ENCODE measurements at regions not wholly inside any gene's neighbourhood (a gene's known extent, or its start where the extent isn't known, plus 50 kb on each side); places are given as distances from the start of the nearest gene placed in this dataset.
"Not testable (repeated sequence)": the region's sequence is repeated elsewhere in the genome, so short reads cannot be mapped to it uniquely, and the experiment has no call there.

- TF ChIP-seq RNF2 (IDR thresholded peaks at IDR 0.05; ENCODE audit: borderline replicate concordance, low read depth, low read length, missing control alignments, poor library complexity, severe bottlenecking); CTCF (IDR thresholded peaks at IDR 0.05; ENCODE audit: control extremely low read depth in 1 of 3, insufficient read depth in 1 of 3, low read depth in 1 of 3, low read length in 3 of 3); CTBP2 (IDR thresholded peaks at IDR 0.05; ENCODE audit: borderline replicate concordance, insufficient read depth, insufficient read length, low read length); POLR2AphosphoS5 (IDR thresholded peaks at IDR 0.05; ENCODE audit: low read depth, low read length); SIX5 (IDR thresholded peaks at IDR 0.05; ENCODE audit: low read depth, low read length); EZH2 (IDR thresholded peaks at IDR 0.05; ENCODE audit: low read depth, low read length, severe bottlenecking); EP300 (IDR thresholded peaks at IDR 0.05; ENCODE audit: borderline replicate concordance in 1 of 2, low read depth in 2 of 2, low read length in 2 of 2); USF2 (IDR thresholded peaks at IDR 0.05; ENCODE audit: low read length); RFX5 (IDR thresholded peaks at IDR 0.05; ENCODE audit: borderline replicate concordance, low read depth, low read length); SUZ12 (IDR thresholded peaks at IDR 0.05; ENCODE audit: low read length); EGR1 (IDR thresholded peaks at IDR 0.05; ENCODE audit: borderline replicate concordance, low read depth, low read length); BRCA1 (IDR thresholded peaks at IDR 0.05; ENCODE audit: low read depth, low read length): not testable (repeated sequence)
These were observed 57.5 kb downstream of the TMEM121 start for GRCh38 chr14:105583914-105584313.

Data from H1 (cell line).